ENCODE measurements at regions not wholly inside any gene's neighbourhood (a gene's known extent, or its start where the extent isn't known, plus 50 kb on each side); places are given as distances from the start of the nearest gene placed in this dataset.

DNA sequence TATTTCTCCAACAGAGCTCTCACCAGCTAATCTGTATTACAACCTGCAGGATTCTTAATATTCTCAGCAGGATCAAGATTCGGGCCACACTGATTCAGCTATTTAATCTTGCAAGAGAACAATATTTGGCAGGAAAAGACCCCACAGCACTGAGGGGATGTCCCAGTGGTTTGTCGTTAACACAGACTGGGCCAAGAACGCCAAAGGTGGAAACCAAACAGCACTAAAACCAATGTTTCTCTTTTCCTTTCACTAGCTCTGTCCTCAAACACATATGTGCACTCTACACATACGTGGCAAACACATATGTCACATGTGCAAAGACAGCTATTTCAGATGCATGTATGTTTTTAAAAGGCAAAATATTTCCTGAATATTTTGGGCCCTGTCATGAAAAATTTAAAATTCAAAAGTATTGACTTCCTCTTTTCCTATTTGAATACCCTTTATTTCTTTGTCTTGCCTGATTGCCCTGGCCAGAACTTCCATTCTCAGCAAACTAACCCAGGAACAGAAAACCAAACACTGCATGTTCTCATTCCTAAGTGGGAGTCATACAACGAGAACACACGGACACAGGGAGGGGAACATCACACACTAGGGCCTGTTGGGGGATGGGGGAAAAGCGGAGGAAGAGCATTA lies 51.7 kb upstream of the NEBL start:
- TF ChIP-seq, protein P1, sequence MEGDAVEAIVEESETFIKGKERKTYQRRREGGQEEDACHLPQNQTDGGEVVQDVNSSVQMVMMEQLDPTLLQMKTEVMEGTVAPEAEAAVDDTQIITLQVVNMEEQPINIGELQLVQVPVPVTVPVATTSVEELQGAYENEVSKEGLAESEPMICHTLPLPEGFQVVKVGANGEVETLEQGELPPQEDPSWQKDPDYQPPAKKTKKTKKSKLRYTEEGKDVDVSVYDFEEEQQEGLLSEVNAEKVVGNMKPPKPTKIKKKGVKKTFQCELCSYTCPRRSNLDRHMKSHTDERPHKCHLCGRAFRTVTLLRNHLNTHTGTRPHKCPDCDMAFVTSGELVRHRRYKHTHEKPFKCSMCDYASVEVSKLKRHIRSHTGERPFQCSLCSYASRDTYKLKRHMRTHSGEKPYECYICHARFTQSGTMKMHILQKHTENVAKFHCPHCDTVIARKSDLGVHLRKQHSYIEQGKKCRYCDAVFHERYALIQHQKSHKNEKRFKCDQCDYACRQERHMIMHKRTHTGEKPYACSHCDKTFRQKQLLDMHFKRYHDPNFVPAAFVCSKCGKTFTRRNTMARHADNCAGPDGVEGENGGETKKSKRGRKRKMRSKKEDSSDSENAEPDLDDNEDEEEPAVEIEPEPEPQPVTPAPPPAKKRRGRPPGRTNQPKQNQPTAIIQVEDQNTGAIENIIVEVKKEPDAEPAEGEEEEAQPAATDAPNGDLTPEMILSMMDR (IDR thresholded peaks at IDR 0.05), result no peak
- TF ChIP-seq POLR2AphosphoS5 (IDR thresholded peaks at IDR 0.05) (no peak), EP300 (IDR thresholded peaks at IDR 0.05) (no peak)

All from stomach (tissue), 4 donors.